HCT116 (cell line): ENCODE measurements at regions not wholly inside any gene's neighbourhood (a gene's known extent, or its start where the extent isn't known, plus 50 kb on each side); places are given as distances from the start of the nearest gene placed in this dataset.

Source experiments
- ATAC-seq: fragments of 200-7000 bp; cut with Tn5 transposase; 2 replicates; pipeline ENCODE4 v1.9.1; 2020; ENCODE audit warnings: mild to moderate bottlenecking, moderate library complexity
- BruUV-seq: library from RNA; stranded (reverse); fragments of 400-500 nt; replicated peaks from 2 replicates; lab custom pipeline; 2021; lab: Mats Ljungman, UMichigan
- CTCF ChIA-PET: fragments of 300-600 bp; sonication (Branson Sonifier 250); formaldehyde crosslinking; loops from one replicate; lab custom pipeline; 2021; ENCODE audit warnings: antibody characterized with exemption; lab: Charles Lee
- POLR2A ChIA-PET: fragments of 300-600, 350-600 bp; sonication (Branson Sonifier 250); formaldehyde crosslinking; loops from one replicate; lab custom pipeline; 2021; ENCODE audit warnings: antibody characterized with exemption; lab: Charles Lee
- RAD21 ChIA-PET, 2 experiments: fragments of 300-600 bp; sonication (Branson Sonifier 250); formaldehyde crosslinking; loops; one replicate each; lab custom pipeline; 2023; ENCODE audit warnings: low total read pairs in 2 of 2; ENCODE audit not compliant: uncharacterized antibody in 2 of 2, unreplicated experiment in 2 of 2, low non-redundant PET in 1 of 2; lab: Charles Lee
- DNase-seq: peaks from one replicate; pipeline ENCODE4 v3.0.0-alpha.2; 2010; ENCODE audit warnings: low read depth, low spot score
- H2AFZ ChIP-seq: fragments of 200-600 bp; shearing (Covaris generic), sonication (generic); 2 replicates; pipeline ENCODE4 v1.6.1; 2017; ENCODE audit warnings: low read depth, mixed run types, mixed read lengths, antibody characterized with exemption, low read length; ENCODE audit not compliant: poor library complexity, severe bottlenecking
- H3K27ac ChIP-seq: 2 replicates; pipeline ENCODE4 v1.5.1; 2012; ENCODE audit warnings: low read depth, low read length
- H3K27me3 ChIP-seq: fragments of 200-600 bp; sonication (generic); 2 replicates; pipeline ENCODE4 v1.6.1; 2016; ENCODE audit warnings: mixed run types, low read length, mixed read lengths; ENCODE audit not compliant: insufficient read depth
- H3K36me3 ChIP-seq, 2 experiments: fragments of 200-500 bp in 1 of 2; fragments of 200-600 bp in 1 of 2; sonication (Bioruptor generic) in 1 of 2; sonication (generic) in 1 of 2; 2 replicates each; pipeline versions ENCODE4 v1.5.1 to v1.6.1; 2014 to 2016; ENCODE audit warnings: low read length in 2 of 2, inconsistent platforms in 1 of 2, mixed read lengths in 1 of 2, mixed run types in 1 of 2; ENCODE audit not compliant: insufficient read depth in 2 of 2, control insufficient read depth in 1 of 2
- H3K4me1 ChIP-seq, 2 experiments: fragments of 200-600 bp in 1 of 2; sonication (generic) in 1 of 2; 2 replicates each; pipeline versions ENCODE4 v1.5.1 to v1.6.1; 2012 to 2017; ENCODE audit warnings: low read length in 2 of 2, inconsistent platforms in 1 of 2, mild to moderate bottlenecking in 1 of 2, mixed read lengths in 1 of 2, mixed run types in 1 of 2, moderate library complexity in 1 of 2; ENCODE audit not compliant: insufficient read depth in 2 of 2, control insufficient read depth in 1 of 2
- H3K4me2 ChIP-seq: fragments of 200-600 bp; sonication (generic); 2 replicates; pipeline ENCODE4 v1.6.1; 2017; ENCODE audit warnings: mixed run types, low read length, mixed read lengths
- H3K4me3 ChIP-seq, 2 experiments: fragments of 200-600 bp in 1 of 2; sonication (generic) in 1 of 2; replicated peaks in 1 of 2; 2 replicates each; pipeline ENCODE4 v1.5.1; 2011 to 2016; ENCODE audit warnings: low read length in 2 of 2, control low read depth in 1 of 2, low read depth in 1 of 2, mild to moderate bottlenecking in 1 of 2, mixed read lengths in 1 of 2, mixed run types in 1 of 2
- H3K79me2 ChIP-seq: fragments of 200-600 bp; sonication (generic); 2 replicates; pipeline ENCODE4 v1.6.1; 2017; ENCODE audit warnings: mild to moderate bottlenecking, mixed run types, low read length, moderate library complexity, mixed read lengths; ENCODE audit not compliant: insufficient read depth
- H3K9ac ChIP-seq: fragments of 200-600 bp; sonication (generic); 2 replicates; pipeline ENCODE4 v1.6.1; 2016; ENCODE audit warnings: low read length, mixed read lengths
- H3K9me2 ChIP-seq: fragments of 200-600 bp; sonication (generic), shearing (Covaris generic); 2 replicates; pipeline ENCODE4 v1.6.1; 2017; ENCODE audit warnings: mixed run types, mild to moderate bottlenecking, moderate library complexity; ENCODE audit not compliant: insufficient read depth
- H3K9me3 ChIP-seq, 2 experiments: fragments of 200-500 bp in 1 of 2; fragments of 200-600 bp in 1 of 2; sonication (Bioruptor generic) in 1 of 2; sonication (generic) in 1 of 2; 2 replicates each; pipeline ENCODE4 v1.6.1; 2014 to 2017; ENCODE audit warnings: low read length in 2 of 2, mixed read lengths in 2 of 2, inconsistent platforms in 1 of 2, low read depth in 1 of 2, mild to moderate bottlenecking in 1 of 2, mixed run types in 1 of 2, moderate library complexity in 1 of 2; ENCODE audit not compliant: control insufficient read depth in 1 of 2, insufficient read depth in 1 of 2
- H4K20me1 ChIP-seq: fragments of 200-600 bp; sonication (generic), shearing (Covaris generic); 2 replicates; pipeline ENCODE4 v1.6.1; 2017; ENCODE audit warnings: mixed run types, mild to moderate bottlenecking, moderate library complexity; ENCODE audit not compliant: insufficient read depth
- ATF3 ChIP-seq: IDR thresholded peaks from 2 replicates; pipeline ENCODE4 v1.6.1; 2012
- ELF1 ChIP-seq: IDR thresholded peaks from 2 replicates; pipeline ENCODE4 v1.6.1; 2012; ENCODE audit warnings: low read depth, borderline replicate concordance
- EZH2phosphoT487 ChIP-seq: fragments of 200-600 bp; IDR thresholded peaks from 2 replicates; pipeline ENCODE4 v1.6.1; 2018; ENCODE audit warnings: antibody characterized with exemption, borderline replicate concordance
- JUND ChIP-seq: IDR thresholded peaks from 2 replicates; pipeline ENCODE4 v1.6.1; 2012
- MAX ChIP-seq: IDR thresholded peaks from 2 replicates; pipeline ENCODE4 v1.6.1; 2012
- POLR2AphosphoS5 ChIP-seq: IDR thresholded peaks from 2 replicates; pipeline ENCODE4 v1.6.1; 2011; ENCODE audit warnings: mild to moderate bottlenecking, low read depth, low read length, moderate library complexity
- RAD21 ChIP-seq: IDR thresholded peaks from 2 replicates; pipeline ENCODE4 v1.6.1; 2012; ENCODE audit warnings: low read depth, mild to moderate bottlenecking
- SP1 ChIP-seq: IDR thresholded peaks from 2 replicates; pipeline ENCODE4 v1.6.1; 2012; ENCODE audit warnings: low read depth
- ZBTB33 ChIP-seq: IDR thresholded peaks from 2 replicates; pipeline ENCODE4 v1.6.1; 2011; ENCODE audit warnings: mild to moderate bottlenecking, low read length, moderate library complexity; ENCODE audit not compliant: insufficient replicate concordance; ENCODE audit errors: extremely low read depth
- intact Hi-C: fragments of 100-400 bp; cut with micrococcal nuclease; formaldehyde crosslinking; loops from 2 replicates; pipeline ENCODE4 v1.10.0; 2022

GRCh38 chr5:124895236-124895635 lies 148.8 kb upstream of the ZNF608 start:
- ChIA-PET POLR2A (no interaction called here), RAD21 (no interaction called here), CTCF (no interaction called here)
- Histone ChIP-seq H3K4me2 (no peak overlapping the region), H2AFZ (no peak overlapping the region), H3K9me2 (no peaks in the 10 kb centered on the region), H3K27ac (no peak overlapping the region), H3K9ac (no peak overlapping the region), H3K9me3 (no peaks in the 10 kb centered on the region), H3K4me3 (no peak overlapping the region), H3K36me3 (no peaks in the 10 kb centered on the region), H3K27me3 (no peaks in the 10 kb centered on the region), H3K4me1 (no peaks in the 10 kb centered on the region), H4K20me1 (no peaks in the 10 kb centered on the region), H3K79me2 (no peaks in the 10 kb centered on the region)
- intact Hi-C loops = no loop called here
- ATAC-seq (no peak), DNase-seq (no peak)
- TF ChIP-seq MAX = no peak
- TF ChIP-seq ELF1 = no peak
- TF ChIP-seq ATF3 = no peak
- TF ChIP-seq SP1 = no peak
- no peak for TF ChIP-seq ZBTB33
- no peak for TF ChIP-seq EZH2phosphoT487
- no peak for TF ChIP-seq RAD21
- TF ChIP-seq JUND = no peak
- no peak for TF ChIP-seq POLR2AphosphoS5
- BruUV-seq = no TSS peak
